WTC11 (cell line): ENCODE measurements at regions not wholly inside any gene's neighbourhood (a gene's known extent, or its start where the extent isn't known, plus 50 kb on each side); places are given as distances from the start of the nearest gene placed in this dataset.

ENCODE experiments used
- ATAC-seq: fragments of 200-7000 bp; cut with Tn5 transposase; 2 replicates; pipeline ENCODE4 v1.10.0; 2021; ENCODE audit warnings: mild to moderate bottlenecking, moderate library complexity
- CTCF ChIA-PET: fragments of 300-600 bp; sonication (Branson Sonifier 250); formaldehyde crosslinking; loops from one replicate; lab custom pipeline; 2021; ENCODE audit warnings: antibody characterized with exemption; lab: Charles Lee
- POLR2A ChIA-PET: fragments of 350-600 bp; sonication (Branson Sonifier 250); formaldehyde crosslinking; loops from one replicate; lab custom pipeline; 2021; ENCODE audit warnings: antibody characterized with exemption; lab: Charles Lee
- DNase-seq: peaks from one replicate; pipeline ENCODE4 v3.0.0; 2021; ENCODE audit warnings: low spot score
- H3K27ac Mint-ChIP-seq: 2 replicates; pipeline ENCODE4 v1.8.0; 2021; ENCODE audit warnings: mixed read lengths
- H3K27me3 Mint-ChIP-seq: 2 replicates; pipeline ENCODE4 v1.8.0; 2021; ENCODE audit warnings: low read depth, mild to moderate bottlenecking, moderate library complexity, mixed read lengths
- H3K36me3 Mint-ChIP-seq: 2 replicates; pipeline ENCODE4 v1.8.0; 2021; ENCODE audit warnings: mixed read lengths
- H3K4me1 Mint-ChIP-seq: 2 replicates; pipeline ENCODE4 v1.8.0; 2022; ENCODE audit warnings: mixed read lengths
- H3K4me3 Mint-ChIP-seq: 2 replicates; pipeline ENCODE4 v1.8.0; 2021; ENCODE audit warnings: mild to moderate bottlenecking, moderate library complexity, mixed read lengths
- H3K9me3 Mint-ChIP-seq: 2 replicates; pipeline ENCODE4 v1.8.0; 2021; ENCODE audit warnings: mixed read lengths
- ARID4B ChIP-seq: sonication (generic); formaldehyde crosslinking; IDR thresholded peaks from 2 replicates; pipeline ENCODE4 v1.8.0; 2023; ENCODE audit warnings: missing genetic modification reagents, mild to moderate bottlenecking, borderline replicate concordance
- ATF1 ChIP-seq: sonication (generic); formaldehyde crosslinking; IDR thresholded peaks from 2 replicates; pipeline ENCODE4 v1.8.1; 2023; ENCODE audit warnings: mild to moderate bottlenecking, moderate library complexity, missing genetic modification reagents
- CREM ChIP-seq: sonication (generic); formaldehyde crosslinking; IDR thresholded peaks from 2 replicates; pipeline ENCODE4 v1.8.1; 2022; ENCODE audit warnings: mild to moderate bottlenecking, missing genetic modification reagents, moderate library complexity
- E2F4 ChIP-seq: sonication (generic); formaldehyde crosslinking; IDR thresholded peaks from 2 replicates; pipeline ENCODE4 v1.8.1; 2022; ENCODE audit warnings: low read depth, mild to moderate bottlenecking, moderate library complexity, missing genetic modification reagents, borderline replicate concordance
- ESRRA ChIP-seq: sonication (generic); formaldehyde crosslinking; IDR thresholded peaks from 2 replicates; pipeline ENCODE4 v1.8.1; 2022; ENCODE audit warnings: mild to moderate bottlenecking, missing genetic modification reagents, borderline replicate concordance
- FOXP4 ChIP-seq: sonication (generic); formaldehyde crosslinking; IDR thresholded peaks from 2 replicates; pipeline ENCODE4 v1.8.0; 2022; ENCODE audit warnings: mild to moderate bottlenecking, missing genetic modification reagents
- GTF2I ChIP-seq: fragments of 250-450 bp; sonication (Bioruptor Pico); conservative IDR thresholded peaks from 2 replicates; pipeline ENCODE4 v1.4.0; 2021; ENCODE audit warnings: mild to moderate bottlenecking
- NFYB ChIP-seq: sonication (generic); formaldehyde crosslinking; conservative IDR thresholded peaks from 2 replicates; pipeline ENCODE4 v1.8.0; 2022; ENCODE audit warnings: low read depth, missing genetic modification reagents
- OVOL2 ChIP-seq: fragments of 250-450 bp; sonication (Bioruptor Pico); IDR thresholded peaks from 2 replicates; pipeline ENCODE4 v1.9.0; 2021; ENCODE audit warnings: mild to moderate bottlenecking, borderline replicate concordance
- SMAD4 ChIP-seq: sonication (generic); formaldehyde crosslinking; IDR thresholded peaks from 2 replicates; pipeline ENCODE4 v1.8.0; 2022; ENCODE audit warnings: mild to moderate bottlenecking, missing genetic modification reagents
- SOX15 ChIP-seq: fragments of 250-450 bp; sonication (Bioruptor Pico); IDR thresholded peaks from 2 replicates; pipeline ENCODE4 v1.9.0; 2021; ENCODE audit warnings: mild to moderate bottlenecking
- ZNF263 ChIP-seq: sonication (generic); formaldehyde crosslinking; IDR thresholded peaks from 2 replicates; pipeline ENCODE4 v1.8.1; 2022; ENCODE audit warnings: low read depth, mild to moderate bottlenecking, moderate library complexity, missing genetic modification reagents
- ZNF281 ChIP-seq: sonication (generic); formaldehyde crosslinking; IDR thresholded peaks from 2 replicates; pipeline ENCODE4 v1.8.0; 2023; ENCODE audit warnings: mild to moderate bottlenecking, missing genetic modification reagents
- ZNF396 ChIP-seq: fragments of 250-450 bp; sonication (Bioruptor Pico); IDR thresholded peaks from 2 replicates; pipeline ENCODE4 v1.8.0; 2021; ENCODE audit warnings: mild to moderate bottlenecking, moderate library complexity, borderline replicate concordance
- ZNF512 ChIP-seq: sonication (generic); formaldehyde crosslinking; IDR thresholded peaks from 2 replicates; pipeline ENCODE4 v1.8.1; 2022; ENCODE audit warnings: missing genetic modification reagents, borderline replicate concordance
- TF ChIP-seq, protein P1 (sequence below): sonication (generic); formaldehyde crosslinking; conservative IDR thresholded peaks from 2 replicates; pipeline ENCODE4 v1.8.1; 2022; ENCODE audit warnings: mild to moderate bottlenecking, missing genetic modification reagents
- TF ChIP-seq, protein P2 (sequence below): sonication (generic); formaldehyde crosslinking; IDR thresholded peaks from 2 replicates; pipeline ENCODE4 v1.8.1; 2023; ENCODE audit warnings: mild to moderate bottlenecking, missing genetic modification reagents
- TF ChIP-seq, protein P3 (sequence below): fragments of 250-450 bp; sonication (Bioruptor Pico); IDR thresholded peaks from 2 replicates; pipeline ENCODE4 v2.1.2; 2022; ENCODE audit warnings: mild to moderate bottlenecking, moderate library complexity

- no peak for TF ChIP-seq ZNF281 (CRISPR knock-in tag)
- no peak for TF ChIP-seq ZNF396 (CRISPR knock-in tag)
- no peak for TF ChIP-seq ZNF263 (CRISPR knock-in tag)
- no peak for TF ChIP-seq GTF2I
- TF ChIP-seq, protein P1, sequence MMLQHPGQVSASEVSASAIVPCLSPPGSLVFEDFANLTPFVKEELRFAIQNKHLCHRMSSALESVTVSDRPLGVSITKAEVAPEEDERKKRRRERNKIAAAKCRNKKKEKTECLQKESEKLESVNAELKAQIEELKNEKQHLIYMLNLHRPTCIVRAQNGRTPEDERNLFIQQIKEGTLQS (CRISPR knock-in tag), result no peak
Measured at GRCh38 chr4:169906821-169907220, 119.4 kb downstream of the MFAP3L start (continued).

DNA sequence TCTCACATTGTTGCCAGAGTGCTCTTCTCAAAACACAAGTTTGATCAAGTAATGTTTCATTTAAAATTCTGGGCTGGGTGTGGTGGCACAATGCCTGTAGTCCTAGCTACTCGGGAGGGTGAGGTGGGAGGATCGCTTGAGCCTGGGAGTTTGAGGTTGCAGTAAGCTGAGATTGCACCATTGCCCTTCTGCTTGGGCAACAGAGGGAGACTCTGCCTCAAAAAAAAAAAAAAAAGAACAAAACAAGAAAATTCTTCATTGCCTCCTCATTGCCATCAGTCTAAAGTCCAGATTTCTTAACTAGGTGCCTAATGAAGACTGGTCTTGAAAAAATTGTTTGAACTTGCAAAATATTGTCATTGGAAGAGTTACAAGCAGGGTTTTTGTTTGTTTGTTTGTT lies 120.1 kb downstream of the MFAP3L start:
- H3K27me3 Mint-ChIP-seq, result no peaks in the 10 kb centered on the region
- no peak for ATAC-seq
- CTCF ChIA-PET, result no interaction called here
- no peak for TF ChIP-seq CREM (CRISPR knock-in tag)
- no peak for TF ChIP-seq ATF1 (CRISPR knock-in tag)
- TF ChIP-seq OVOL2 (CRISPR knock-in tag), result no peak
- no peak for TF ChIP-seq NFYB
- TF ChIP-seq FOXP4 (CRISPR knock-in tag), result no peak
- no peak for TF ChIP-seq SMAD4 (CRISPR knock-in tag)
- no peak for TF ChIP-seq ARID4B
- TF ChIP-seq, protein P2, sequence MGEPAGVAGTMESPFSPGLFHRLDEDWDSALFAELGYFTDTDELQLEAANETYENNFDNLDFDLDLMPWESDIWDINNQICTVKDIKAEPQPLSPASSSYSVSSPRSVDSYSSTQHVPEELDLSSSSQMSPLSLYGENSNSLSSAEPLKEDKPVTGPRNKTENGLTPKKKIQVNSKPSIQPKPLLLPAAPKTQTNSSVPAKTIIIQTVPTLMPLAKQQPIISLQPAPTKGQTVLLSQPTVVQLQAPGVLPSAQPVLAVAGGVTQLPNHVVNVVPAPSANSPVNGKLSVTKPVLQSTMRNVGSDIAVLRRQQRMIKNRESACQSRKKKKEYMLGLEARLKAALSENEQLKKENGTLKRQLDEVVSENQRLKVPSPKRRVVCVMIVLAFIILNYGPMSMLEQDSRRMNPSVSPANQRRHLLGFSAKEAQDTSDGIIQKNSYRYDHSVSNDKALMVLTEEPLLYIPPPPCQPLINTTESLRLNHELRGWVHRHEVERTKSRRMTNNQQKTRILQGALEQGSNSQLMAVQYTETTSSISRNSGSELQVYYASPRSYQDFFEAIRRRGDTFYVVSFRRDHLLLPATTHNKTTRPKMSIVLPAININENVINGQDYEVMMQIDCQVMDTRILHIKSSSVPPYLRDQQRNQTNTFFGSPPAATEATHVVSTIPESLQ, result no peak
- TF ChIP-seq, protein P1 (CRISPR knock-in tag), result no peak
- TF ChIP-seq ZNF512 (CRISPR knock-in tag), result no peak
- TF ChIP-seq E2F4 (CRISPR knock-in tag), result no peak
- TF ChIP-seq SOX15 (CRISPR knock-in tag), result no peak
- TF ChIP-seq, protein P3, sequence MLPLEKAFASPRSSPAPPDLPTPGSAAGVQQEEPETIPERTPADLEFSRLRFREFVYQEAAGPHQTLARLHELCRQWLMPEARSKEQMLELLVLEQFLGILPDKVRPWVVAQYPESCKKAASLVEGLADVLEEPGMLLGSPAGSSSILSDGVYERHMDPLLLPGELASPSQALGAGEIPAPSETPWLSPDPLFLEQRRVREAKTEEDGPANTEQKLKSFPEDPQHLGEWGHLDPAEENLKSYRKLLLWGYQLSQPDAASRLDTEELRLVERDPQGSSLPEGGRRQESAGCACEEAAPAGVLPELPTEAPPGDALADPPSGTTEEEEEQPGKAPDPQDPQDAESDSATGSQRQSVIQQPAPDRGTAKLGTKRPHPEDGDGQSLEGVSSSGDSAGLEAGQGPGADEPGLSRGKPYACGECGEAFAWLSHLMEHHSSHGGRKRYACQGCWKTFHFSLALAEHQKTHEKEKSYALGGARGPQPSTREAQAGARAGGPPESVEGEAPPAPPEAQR, result no peak
- no peak for TF ChIP-seq ESRRA (CRISPR knock-in tag)

More for the DNA sequence above, 120.1 kb downstream of the MFAP3L start:
- Mint-ChIP-seq H3K4me1 (peaks cover 15% of the 10 kb centered on the region), H3K4me3 (no peak overlapping the region), H3K27ac (peak overlapping the region; percentile 49; the same call in 1 of the 2 replicates), H3K9me3 (peaks cover 6% of the 10 kb centered on the region), H3K36me3 (no peaks in the 10 kb centered on the region)
- DNase-seq, result no peak
- POLR2A ChIA-PET, result no interaction called here
